GM21825 (cell line): ENCODE measurements at regions not wholly inside any gene's neighbourhood (a gene's known extent, or its start where the extent isn't known, plus 50 kb on each side); places are given as distances from the start of the nearest gene placed in this dataset.
"Not testable (repeated sequence)": the region's sequence is repeated elsewhere in the genome, so short reads cannot be mapped to it uniquely, and the experiment has no call there.

Experiments used
- ATAC-seq: cut with Tn5 transposase; IDR thresholded peaks from one replicate; pipeline ENCODE4 v1.9.1; 2021; ENCODE audit warnings: mild to moderate bottlenecking, moderate library complexity; ENCODE audit not compliant: unreplicated experiment

DNA sequence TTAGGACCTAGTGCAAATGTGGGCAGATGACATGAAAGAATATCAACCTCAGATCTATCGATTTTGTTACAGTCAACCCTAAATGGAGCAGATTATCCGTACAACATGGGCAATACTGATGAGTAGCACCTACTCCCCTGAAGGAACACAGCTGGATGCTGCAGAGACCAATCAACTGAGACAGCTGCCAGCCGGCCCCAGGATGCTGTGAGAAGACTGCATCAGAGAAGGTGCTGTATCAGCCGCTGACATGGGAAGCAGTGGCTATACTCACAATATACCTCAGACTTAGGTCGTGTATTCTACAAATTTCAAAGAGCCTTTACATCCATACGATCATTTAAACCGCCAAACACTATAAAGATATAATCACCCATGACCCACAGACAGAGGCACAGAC, 95.9 kb upstream of the FNDC3A start:
- ATAC-seq: no peak

DNA sequence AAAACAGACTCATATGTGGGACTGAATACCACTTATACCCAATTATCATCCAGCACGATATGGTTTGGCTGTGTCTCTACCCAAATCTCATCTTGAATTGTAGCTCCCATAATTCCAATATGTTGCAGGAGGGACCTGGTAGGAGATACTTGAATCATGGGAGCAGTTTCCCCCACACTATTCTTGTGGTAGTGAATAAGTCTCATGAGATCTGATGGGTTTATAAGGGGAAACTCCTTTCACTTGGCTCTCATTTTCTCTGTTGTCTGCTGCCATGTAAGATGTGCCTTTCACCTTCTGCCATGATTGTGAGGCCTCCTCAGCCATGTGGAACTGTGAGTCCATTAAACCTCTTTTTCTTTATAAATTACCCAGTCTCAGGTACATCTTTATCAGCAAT, 91.9 kb upstream of the FNDC3A start:
- not testable (repeated sequence) for ATAC-seq

GRCh38 chr13:48885027-48885395, 90.7 kb upstream of the FNDC3A start:
- no peak for ATAC-seq

- no peak for ATAC-seq
Observed at GRCh38 chr13:48888613-48889012, 87.1 kb upstream of the FNDC3A start.

DNA sequence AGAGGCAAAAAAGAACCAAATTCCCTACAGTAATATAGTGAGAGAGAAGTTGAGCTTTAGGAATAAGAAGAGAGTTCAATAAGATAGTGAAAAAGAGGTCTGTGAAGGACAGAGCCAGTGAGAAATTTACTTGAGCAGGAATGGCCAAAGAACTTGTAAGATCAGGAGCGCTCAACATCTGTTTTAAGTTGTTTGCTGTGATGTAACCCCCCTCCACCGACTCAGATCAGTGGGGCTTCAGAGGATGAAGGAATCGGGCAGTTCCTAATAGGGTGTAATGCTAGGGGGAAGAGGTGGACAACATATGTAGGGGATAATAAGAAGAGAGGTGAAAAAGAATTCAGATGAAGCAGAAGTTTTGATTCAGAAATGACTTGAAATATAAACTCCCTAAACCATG, 85.3 kb upstream of the FNDC3A start:
- no peak for ATAC-seq

DNA sequence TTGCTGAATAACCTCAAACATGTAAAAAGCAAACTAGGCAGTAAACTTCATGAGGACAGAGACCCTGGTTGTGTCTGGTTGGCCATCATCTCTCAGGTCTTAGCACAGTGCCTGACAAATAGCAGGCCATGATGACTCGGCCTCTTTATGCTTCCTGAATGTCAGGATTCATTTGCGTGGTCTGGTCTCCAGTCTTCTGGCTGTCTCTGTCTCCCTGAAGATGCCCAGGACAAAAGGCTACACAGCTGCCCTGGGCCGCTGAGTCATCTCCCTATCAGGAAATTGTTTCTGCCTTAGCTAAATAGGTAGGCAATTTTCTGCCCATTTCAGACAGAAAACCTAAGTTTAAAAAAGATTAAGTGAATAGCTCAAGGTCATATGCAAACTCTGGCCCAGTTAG, 84.1 kb upstream of the FNDC3A start:
- no peak for ATAC-seq

GRCh38 chr13:48892053-48892687, 83.5 kb upstream of the FNDC3A start:
- peak; percentile 86 for ATAC-seq

DNA sequence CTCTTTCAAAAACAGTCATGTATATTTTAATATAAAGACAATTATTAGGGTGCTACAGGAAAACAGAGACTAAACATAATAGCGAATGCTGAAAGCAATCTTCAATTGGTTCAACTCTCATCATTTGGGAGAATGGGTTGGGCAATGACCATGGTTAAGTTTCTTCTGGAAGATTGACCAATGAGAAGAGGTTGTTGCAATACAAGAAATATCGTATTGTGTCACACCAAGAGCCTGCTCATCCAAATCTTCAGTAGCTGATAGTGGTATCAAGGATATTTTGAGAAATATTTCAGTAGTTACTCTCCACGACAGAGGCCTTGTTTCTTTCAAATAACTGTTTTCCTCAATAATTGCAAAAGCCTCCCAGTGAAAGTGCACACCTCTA, 83.0 kb upstream of the FNDC3A start:
- ATAC-seq: no peak

DNA sequence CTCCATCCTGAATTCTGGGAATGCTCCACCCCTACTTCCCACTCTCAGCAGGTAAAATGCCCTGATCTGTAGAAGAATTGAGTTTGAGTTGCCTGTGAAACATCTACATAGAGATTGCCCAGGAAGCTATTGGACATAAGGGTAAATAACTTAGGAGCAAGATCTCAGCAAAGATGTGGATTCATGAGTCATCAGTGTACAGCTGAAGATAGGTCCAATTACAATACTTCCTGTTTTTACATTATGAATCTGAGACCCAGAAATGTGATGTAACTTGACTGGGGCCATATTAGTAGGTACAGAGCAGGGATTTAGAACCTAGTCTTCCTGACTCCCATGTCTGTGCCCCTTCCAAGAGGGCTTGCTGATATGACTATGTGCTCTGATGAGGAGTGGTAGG, 79.4 kb upstream of the FNDC3A start:
- no peak for ATAC-seq

DNA sequence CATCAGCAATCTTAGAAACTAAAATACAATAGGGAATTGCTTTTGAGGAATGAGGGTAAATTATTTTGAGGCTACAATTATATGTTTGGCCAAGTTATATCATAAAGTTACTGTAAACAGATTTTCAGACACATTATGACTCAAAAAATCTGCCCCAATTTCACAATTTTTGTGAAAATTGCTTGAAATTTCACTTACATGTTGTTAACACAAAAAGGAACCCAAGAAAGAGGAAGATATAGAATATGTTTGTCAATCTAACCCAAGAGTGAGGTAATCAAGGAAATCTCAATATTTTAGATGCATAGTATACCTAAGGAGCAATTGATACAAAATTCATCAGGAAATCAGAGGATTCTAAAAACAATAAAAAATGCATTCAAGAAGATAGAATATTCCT, 73.9 kb upstream of the FNDC3A start:
- ATAC-seq: no peak

- ATAC-seq: no peak
Observed at GRCh38 chr13:48902368-48902767, 73.3 kb upstream of the FNDC3A start.

DNA sequence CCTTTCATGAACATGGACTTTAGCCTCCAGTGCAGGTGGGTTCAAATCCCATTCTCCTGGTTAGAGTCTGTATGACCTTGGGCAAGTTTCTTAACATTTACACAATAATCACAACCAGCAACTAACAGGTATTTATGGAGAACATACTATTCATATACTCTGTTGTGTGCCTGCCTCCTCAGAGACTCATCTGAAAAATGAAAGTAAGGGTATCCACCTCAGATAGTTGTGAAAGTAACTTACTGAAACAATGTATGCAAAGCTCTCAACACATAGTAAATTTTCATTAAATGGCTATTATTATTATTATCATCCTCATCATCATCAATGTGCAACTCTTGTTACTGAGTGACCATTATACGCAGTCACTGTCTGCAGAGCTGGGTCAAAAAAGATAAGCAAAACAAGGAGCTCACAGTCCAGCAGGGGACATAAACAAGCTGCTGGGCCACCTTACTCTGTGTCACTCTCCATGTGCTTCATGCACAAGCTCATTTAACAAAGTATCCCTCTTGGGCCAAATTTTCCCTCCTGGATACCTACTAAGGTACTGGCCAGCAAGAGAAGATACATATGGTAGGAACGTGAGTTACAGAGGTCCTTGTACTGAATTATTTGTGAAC, 70.9 kb upstream of the FNDC3A start:
- ATAC-seq: no peak

DNA sequence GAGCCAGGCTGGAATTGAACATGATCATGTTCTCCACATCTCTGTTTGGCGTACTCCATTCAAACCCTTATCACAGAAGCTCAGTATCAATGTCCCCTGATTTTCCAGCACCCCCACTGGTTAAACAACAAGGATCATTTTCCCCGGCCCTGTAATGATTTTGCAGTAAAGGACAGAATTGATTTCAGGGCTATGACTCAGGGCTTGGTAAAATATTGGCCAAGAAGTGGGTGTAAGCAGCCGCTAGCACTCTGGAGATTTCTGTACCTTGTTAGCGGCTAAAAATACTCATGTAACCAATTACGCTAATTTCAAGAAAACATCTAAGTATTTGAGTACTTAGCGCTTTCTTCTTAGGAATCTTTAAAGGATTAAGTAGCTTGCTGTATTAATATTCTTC, 69.5 kb upstream of the FNDC3A start:
- ATAC-seq: no peak

GRCh38 chr13:48908381-48909055, 67.2 kb upstream of the FNDC3A start:
- ATAC-seq: no peak

- no peak for ATAC-seq
Observed at GRCh38 chr13:48909056-48909389, 66.7 kb upstream of the FNDC3A start.

GRCh38 chr13:48910686-48911085, 65.0 kb upstream of the FNDC3A start:
- ATAC-seq: no peak

DNA sequence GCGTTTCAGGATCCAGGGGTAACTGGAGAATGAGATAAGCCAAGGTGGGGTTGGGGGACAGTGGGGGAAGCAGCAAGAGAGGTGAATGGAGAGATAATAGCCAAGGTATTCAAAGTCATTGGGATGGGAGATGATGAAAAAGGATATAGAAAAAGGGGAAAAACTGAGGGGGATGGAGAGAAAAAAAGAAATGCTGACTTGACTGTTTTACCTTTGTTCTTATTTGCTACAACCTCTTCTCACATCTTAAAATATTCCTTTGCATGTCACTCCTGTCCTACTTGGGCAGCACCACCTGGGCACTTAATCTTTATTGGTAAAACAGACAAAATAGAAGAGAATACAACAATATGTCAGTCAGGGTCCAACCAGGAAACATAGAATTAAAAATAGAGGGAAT, 56.0 kb upstream of the FNDC3A start:
- no peak for ATAC-seq

- ATAC-seq: no peak
Observed at GRCh38 chr13:48920730-48921129, 55.0 kb upstream of the FNDC3A start.

GRCh38 chr13:48923376-48923775, 52.3 kb upstream of the FNDC3A start:
- ATAC-seq: no peak

DNA sequence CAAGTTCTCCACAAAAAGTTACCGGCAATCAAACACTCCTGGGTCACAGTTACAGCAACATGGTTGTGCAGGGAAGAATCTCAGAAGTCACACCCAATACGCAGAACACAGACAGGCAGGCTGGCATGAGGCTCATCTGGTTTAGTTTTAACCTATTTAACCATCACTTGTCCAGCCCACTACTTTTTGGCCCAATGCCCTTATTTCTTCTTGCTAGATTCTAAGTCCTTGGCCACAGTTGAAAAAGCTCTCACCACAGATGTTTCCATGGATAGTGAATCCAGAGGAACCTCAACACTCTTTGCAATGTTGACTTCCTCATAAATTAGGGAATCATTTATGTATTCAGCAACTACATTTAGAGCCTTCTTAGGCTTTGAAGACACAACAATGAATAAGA, 50.7 kb upstream of the FNDC3A start:
- ATAC-seq: no peak
